ENCODE measurements at regions not wholly inside any gene's neighbourhood (a gene's known extent, or its start where the extent isn't known, plus 50 kb on each side); places are given as distances from the start of the nearest gene placed in this dataset.

- Histone ChIP-seq H3K79me1 (ENCODE audit: low read depth, low read length) (no peaks in the 10 kb centered on the region), H3K9ac (ENCODE audit: low read depth, low read length, poor library complexity) (no peak overlapping the region), H3K18ac (ENCODE audit: low read length) (no peak overlapping the region), H2BK12ac (ENCODE audit: low read length) (no peak overlapping the region), H3K4me1 (ENCODE audit: control insufficient read depth in 2 of 2, insufficient read depth in 1 of 2, low read depth in 1 of 2, low read length in 2 of 2) (no peaks in the 10 kb centered on the region), H3K4me3 (ENCODE audit: low read length in 2 of 2) (no peak overlapping the region), H2AFZ (ENCODE audit: low read length) (no peak overlapping the region), H3K14ac (ENCODE audit: low read length) (no peak overlapping the region), H3K36me3 (replicated peaks in 1 of 2; ENCODE audit: control insufficient read depth in 2 of 2, insufficient read depth in 2 of 2, low read length in 2 of 2) (no peaks in the 10 kb centered on the region), H4K8ac (ENCODE audit: low read depth, low read length) (no peak overlapping the region), H3K27me3 (ENCODE audit: control insufficient read depth in 3 of 3, insufficient read depth in 3 of 3, low read depth in 1 of 3, low read length in 3 of 3) (no peaks in the 10 kb centered on the region), H2AK5ac (ENCODE audit: low read depth, low read length) (no peak overlapping the region), H3K4ac (ENCODE audit: low read length) (no peak overlapping the region), H3K23ac (ENCODE audit: low read depth, low read length, poor library complexity) (no peak overlapping the region), H2BK120ac (ENCODE audit: low read depth, low read length) (no peak overlapping the region), H4K91ac (ENCODE audit: low read depth, low read length, poor library complexity) (no peak overlapping the region), H3K4me2 (ENCODE audit: insufficient read depth, low read length, poor library complexity, severe bottlenecking) (no peak overlapping the region), H3K27ac (replicated peaks; ENCODE audit: low read length) (no peak overlapping the region), H2BK15ac (ENCODE audit: low read length) (no peak overlapping the region), H2BK5ac (ENCODE audit: low read length) (no peak overlapping the region), H3K9me3 (replicated peaks in 1 of 2; ENCODE audit: control insufficient read depth in 2 of 2, insufficient read depth in 1 of 2, low read depth in 1 of 2, low read length in 2 of 2) (no peaks in the 10 kb centered on the region)
- WGBS, 2 donors (ENCODE audit: extremely low coverage in 2 of 2, insufficient read length in 2 of 2, insufficient replicate concordance in 1 of 2): no CpG with 5 or more reads among the region's 1 CpG
- DNase-seq (ENCODE audit: low spot score): no peak
Measured at GRCh38 chr11:111035746-111036145, 209.8 kb upstream of the POU2AF2 start.

DNA sequence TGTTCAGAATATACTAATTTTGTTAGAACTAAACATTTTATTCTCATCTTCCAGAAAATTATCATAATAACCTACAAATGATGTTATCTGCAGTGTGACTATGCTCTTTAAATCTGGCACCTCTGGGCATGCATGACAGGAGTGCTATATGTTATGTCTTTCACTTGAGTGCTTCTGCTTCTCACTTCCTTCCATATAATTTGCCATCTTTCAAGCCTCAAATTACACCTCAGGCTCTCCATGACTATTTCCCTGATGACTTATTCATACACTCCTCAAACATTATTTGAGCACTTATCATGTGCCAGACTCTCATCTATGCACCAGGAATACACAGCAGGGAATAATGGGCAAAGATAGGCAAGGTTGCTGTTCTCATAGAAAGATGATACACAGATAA, 219.3 kb upstream of the POU2AF2 start:
- Histone ChIP-seq H4K8ac (ENCODE audit: low read depth, low read length) (no peak overlapping the region), H2BK15ac (ENCODE audit: low read length) (no peak overlapping the region), H3K4me1 (ENCODE audit: control insufficient read depth in 2 of 2, insufficient read depth in 1 of 2, low read depth in 1 of 2, low read length in 2 of 2) (no peaks in the 10 kb centered on the region), H3K79me1 (ENCODE audit: low read depth, low read length) (no peaks in the 10 kb centered on the region), H2BK120ac (ENCODE audit: low read depth, low read length) (no peak overlapping the region), H3K4ac (ENCODE audit: low read length) (no peak overlapping the region), H4K91ac (ENCODE audit: low read depth, low read length, poor library complexity) (no peak overlapping the region), H2BK5ac (ENCODE audit: low read length) (no peak overlapping the region), H3K4me3 (ENCODE audit: low read length in 2 of 2) (no peak overlapping the region), H3K23ac (ENCODE audit: low read depth, low read length, poor library complexity) (no peak overlapping the region), H2AK5ac (ENCODE audit: low read depth, low read length) (no peak overlapping the region), H3K9me3 (replicated peaks in 1 of 2; ENCODE audit: control insufficient read depth in 2 of 2, insufficient read depth in 1 of 2, low read depth in 1 of 2, low read length in 2 of 2) (no peaks in the 10 kb centered on the region), H3K4me2 (ENCODE audit: insufficient read depth, low read length, poor library complexity, severe bottlenecking) (no peak overlapping the region), H3K14ac (ENCODE audit: low read length) (no peak overlapping the region), H2BK12ac (ENCODE audit: low read length) (no peak overlapping the region), H3K9ac (ENCODE audit: low read depth, low read length, poor library complexity) (no peak overlapping the region), H3K18ac (ENCODE audit: low read length) (no peak overlapping the region), H3K27ac (replicated peaks; ENCODE audit: low read length) (no peak overlapping the region), H3K27me3 (ENCODE audit: control insufficient read depth in 3 of 3, insufficient read depth in 3 of 3, low read depth in 1 of 3, low read length in 3 of 3) (no peaks in the 10 kb centered on the region), H2AFZ (ENCODE audit: low read length) (no peak overlapping the region), H3K36me3 (replicated peaks in 1 of 2; ENCODE audit: control insufficient read depth in 2 of 2, insufficient read depth in 2 of 2, low read length in 2 of 2) (no peaks in the 10 kb centered on the region)
- DNase-seq (ENCODE audit: low spot score): no peak

- Histone ChIP-seq H3K9me3 (replicated peaks in 1 of 2; ENCODE audit: control insufficient read depth in 2 of 2, insufficient read depth in 1 of 2, low read depth in 1 of 2, low read length in 2 of 2) (no peaks in the 10 kb centered on the region), H2BK120ac (ENCODE audit: low read depth, low read length) (no peak overlapping the region), H3K4ac (ENCODE audit: low read length) (no peak overlapping the region), H3K79me1 (ENCODE audit: low read depth, low read length) (no peaks in the 10 kb centered on the region), H2BK5ac (ENCODE audit: low read length) (no peak overlapping the region), H4K91ac (ENCODE audit: low read depth, low read length, poor library complexity) (no peak overlapping the region), H3K27ac (replicated peaks; ENCODE audit: low read length) (no peak overlapping the region), H2BK12ac (ENCODE audit: low read length) (no peak overlapping the region), H3K9ac (ENCODE audit: low read depth, low read length, poor library complexity) (no peak overlapping the region), H3K14ac (ENCODE audit: low read length) (no peak overlapping the region), H3K27me3 (ENCODE audit: control insufficient read depth in 3 of 3, insufficient read depth in 3 of 3, low read depth in 1 of 3, low read length in 3 of 3) (no peaks in the 10 kb centered on the region), H3K4me3 (ENCODE audit: low read length in 2 of 2) (no peak overlapping the region), H2AK5ac (ENCODE audit: low read depth, low read length) (no peak overlapping the region), H3K4me2 (ENCODE audit: insufficient read depth, low read length, poor library complexity, severe bottlenecking) (no peak overlapping the region), H2AFZ (ENCODE audit: low read length) (no peak overlapping the region), H3K36me3 (replicated peaks in 1 of 2; ENCODE audit: control insufficient read depth in 2 of 2, insufficient read depth in 2 of 2, low read length in 2 of 2) (no peaks in the 10 kb centered on the region), H3K18ac (ENCODE audit: low read length) (no peak overlapping the region), H3K23ac (ENCODE audit: low read depth, low read length, poor library complexity) (no peak overlapping the region), H3K4me1 (ENCODE audit: control insufficient read depth in 2 of 2, insufficient read depth in 1 of 2, low read depth in 1 of 2, low read length in 2 of 2) (no peaks in the 10 kb centered on the region), H4K8ac (ENCODE audit: low read depth, low read length) (no peak overlapping the region), H2BK15ac (ENCODE audit: low read length) (no peak overlapping the region)
- no CpG with 5 or more reads among the region's 5 CpGs for WGBS, 2 donors (ENCODE audit: extremely low coverage in 2 of 2, insufficient read length in 2 of 2, insufficient replicate concordance in 1 of 2)
- no peak for DNase-seq (ENCODE audit: low spot score)
Measured at GRCh38 chr11:111021131-111021530, 224.4 kb upstream of the POU2AF2 start.

GRCh38 chr11:111019871-111020670, 225.5 kb upstream of the POU2AF2 start:
- DNase-seq (ENCODE audit: low spot score): no peak
- Histone ChIP-seq H2BK15ac (ENCODE audit: low read length) (no peak overlapping the region), H2BK120ac (ENCODE audit: low read depth, low read length) (no peak overlapping the region), H3K36me3 (replicated peaks in 1 of 2; ENCODE audit: control insufficient read depth in 2 of 2, insufficient read depth in 2 of 2, low read length in 2 of 2) (no peaks in the 10 kb centered on the region), H3K23ac (ENCODE audit: low read depth, low read length, poor library complexity) (no peak overlapping the region), H3K9me3 (replicated peaks in 1 of 2; ENCODE audit: control insufficient read depth in 2 of 2, insufficient read depth in 1 of 2, low read depth in 1 of 2, low read length in 2 of 2) (no peaks in the 10 kb centered on the region), H2BK5ac (ENCODE audit: low read length) (no peak overlapping the region), H3K79me1 (ENCODE audit: low read depth, low read length) (no peaks in the 10 kb centered on the region), H3K27ac (replicated peaks; ENCODE audit: low read length) (no peak overlapping the region), H3K14ac (ENCODE audit: low read length) (no peak overlapping the region), H3K18ac (ENCODE audit: low read length) (no peak overlapping the region), H3K9ac (ENCODE audit: low read depth, low read length, poor library complexity) (no peak overlapping the region), H2BK12ac (ENCODE audit: low read length) (no peak overlapping the region), H3K4me1 (ENCODE audit: control insufficient read depth in 2 of 2, insufficient read depth in 1 of 2, low read depth in 1 of 2, low read length in 2 of 2) (no peaks in the 10 kb centered on the region), H3K4me2 (ENCODE audit: insufficient read depth, low read length, poor library complexity, severe bottlenecking) (no peak overlapping the region), H2AFZ (ENCODE audit: low read length) (no peak overlapping the region), H4K91ac (ENCODE audit: low read depth, low read length, poor library complexity) (no peak overlapping the region), H3K4me3 (ENCODE audit: low read length in 2 of 2) (no peak overlapping the region), H2AK5ac (ENCODE audit: low read depth, low read length) (no peak overlapping the region), H4K8ac (ENCODE audit: low read depth, low read length) (no peak overlapping the region), H3K4ac (ENCODE audit: low read length) (no peak overlapping the region), H3K27me3 (ENCODE audit: control insufficient read depth in 3 of 3, insufficient read depth in 3 of 3, low read depth in 1 of 3, low read length in 3 of 3) (no peaks in the 10 kb centered on the region)
- whole genome bisulfite sequencing, 2 donors (ENCODE audit: extremely low coverage in 2 of 2, insufficient read length in 2 of 2, insufficient replicate concordance in 1 of 2): no CpG with 5 or more reads among the region's 10 CpGs

Data from neuronal stem cell (in vitro differentiated cells).